ENCODE measurements at regions not wholly inside any gene's neighbourhood (a gene's known extent, or its start where the extent isn't known, plus 50 kb on each side); places are given as distances from the start of the nearest gene placed in this dataset.
"Not testable (repeated sequence)": the region's sequence is repeated elsewhere in the genome, so short reads cannot be mapped to it uniquely, and the experiment has no call there.

DNA sequence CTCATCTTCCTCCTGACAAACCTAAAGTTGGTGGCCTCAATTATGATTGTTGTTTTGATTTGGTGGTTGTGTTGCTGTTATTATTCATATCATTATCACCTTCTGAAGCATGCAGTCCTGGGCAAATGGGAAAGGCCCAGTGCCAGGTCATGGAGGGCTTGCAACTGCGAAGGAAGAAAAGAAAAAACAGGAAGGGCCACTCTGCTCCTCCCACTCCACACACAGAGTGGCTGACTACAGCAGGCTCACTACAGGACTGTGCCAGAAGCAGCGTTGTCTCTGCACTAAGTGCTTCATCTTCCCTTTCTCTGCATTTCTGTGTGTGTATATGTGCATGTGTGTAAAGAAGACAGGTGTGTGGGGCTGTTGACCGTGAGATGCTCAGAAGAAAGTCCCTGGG lies 231.9 kb downstream of the ANKRD30B start:
- TF ChIP-seq POLR2AphosphoS5 (IDR thresholded peaks at IDR 0.05; ENCODE audit: low read depth): no peak
- no peak for TF ChIP-seq GABPA (IDR thresholded peaks at IDR 0.05; ENCODE audit: low read depth)
- Histone ChIP-seq H3K27ac (replicated peaks) (no peak overlapping the region), H3K27me3 (ENCODE audit: insufficient read depth, poor library complexity, severe bottlenecking) (no peaks in the 10 kb centered on the region), H3K4me3 (replicated peaks; ENCODE audit: insufficient read depth, low read length) (no peak overlapping the region)
- DNase-seq (ENCODE audit: low read depth in 1 of 2, low spot score in 1 of 2): no peak

GRCh38 chr18:14984531-14984930 lies 236.6 kb downstream of the ANKRD30B start:
- H3K27ac ChIP-seq (replicated peaks); DNase-seq (ENCODE audit: low read depth in 1 of 2, low spot score in 1 of 2); H3K27me3 ChIP-seq (ENCODE audit: insufficient read depth, poor library complexity, severe bottlenecking); H3K4me3 ChIP-seq (replicated peaks; ENCODE audit: insufficient read depth, low read length): not testable (repeated sequence)

- H3K27ac ChIP-seq (replicated peaks); H3K27me3 ChIP-seq (ENCODE audit: insufficient read depth, poor library complexity, severe bottlenecking); H3K4me3 ChIP-seq (replicated peaks; ENCODE audit: insufficient read depth, low read length); DNase-seq (ENCODE audit: low read depth in 1 of 2, low spot score in 1 of 2): not testable (repeated sequence)
Observed at GRCh38 chr18:14985291-14986013, 237.5 kb downstream of the ANKRD30B start.

GRCh38 chr18:14987377-14987776 lies 239.4 kb downstream of the ANKRD30B start:
- not testable (repeated sequence) for DNase-seq (ENCODE audit: low read depth in 1 of 2, low spot score in 1 of 2); H3K4me3 ChIP-seq (replicated peaks; ENCODE audit: insufficient read depth, low read length); H3K27me3 ChIP-seq (ENCODE audit: insufficient read depth, poor library complexity, severe bottlenecking); H3K27ac ChIP-seq (replicated peaks)

DNA sequence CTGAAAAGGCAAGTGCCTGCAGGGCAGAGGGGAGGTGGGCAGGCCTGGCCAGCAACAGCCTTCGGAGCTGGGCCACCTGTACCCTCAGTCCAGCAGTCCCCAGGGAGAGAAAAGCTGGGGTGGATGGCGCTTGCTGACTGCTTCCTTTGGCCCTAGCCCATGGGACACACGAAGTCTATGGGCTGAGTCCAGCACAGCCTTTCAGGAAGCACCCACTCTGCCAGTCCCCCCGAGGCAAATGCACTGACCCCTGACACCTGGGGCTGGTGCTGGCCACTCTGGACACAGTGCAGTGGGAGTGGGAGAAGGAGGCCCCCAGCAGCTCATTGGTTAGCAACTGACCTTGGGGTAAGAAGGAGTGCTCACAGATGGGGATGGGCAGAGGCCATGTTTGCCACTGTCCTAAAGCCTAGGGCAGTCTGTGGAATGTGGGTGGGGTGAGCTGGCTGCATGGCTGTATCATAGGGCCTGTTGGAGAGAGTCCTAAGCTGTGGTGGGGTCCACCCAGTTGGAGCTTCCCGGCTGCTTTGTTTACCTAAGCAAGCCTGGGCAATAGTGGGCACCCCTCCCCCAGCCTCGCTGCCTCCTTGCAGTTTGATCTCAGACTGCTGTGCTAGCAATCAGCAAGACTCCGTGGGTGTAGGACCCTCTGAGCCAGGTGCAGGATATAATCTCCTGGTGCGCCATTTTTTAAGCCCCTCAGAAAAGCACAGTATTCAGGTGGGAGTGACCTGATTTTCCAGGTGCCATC lies 240.2 kb downstream of the ANKRD30B start:
- H3K4me3 ChIP-seq (replicated peaks; ENCODE audit: insufficient read depth, low read length); H3K27ac ChIP-seq (replicated peaks); H3K27me3 ChIP-seq (ENCODE audit: insufficient read depth, poor library complexity, severe bottlenecking); DNase-seq (ENCODE audit: low read depth in 1 of 2, low spot score in 1 of 2): not testable (repeated sequence)

DNA sequence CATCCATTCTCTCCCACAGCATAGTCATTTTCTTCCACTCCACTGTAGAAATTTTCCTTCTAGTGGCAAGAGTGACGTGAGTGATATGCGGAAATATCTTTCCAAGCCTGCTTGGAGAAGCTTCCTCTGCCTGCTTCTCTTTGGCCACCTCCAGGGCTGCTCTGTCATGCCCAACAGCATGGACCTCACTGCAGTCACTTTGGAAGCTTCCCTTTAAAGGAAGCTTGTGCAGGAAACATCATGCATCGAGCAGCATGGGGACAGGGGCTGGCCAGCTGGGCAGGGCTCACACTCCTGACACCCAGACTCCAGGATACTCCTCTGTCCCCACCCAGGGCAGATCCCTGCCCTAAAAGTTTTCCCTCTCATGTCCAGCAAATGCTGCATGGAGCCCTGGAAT lies 241.6 kb downstream of the ANKRD30B start:
- not testable (repeated sequence) for H3K4me3 ChIP-seq (replicated peaks; ENCODE audit: insufficient read depth, low read length); H3K27ac ChIP-seq (replicated peaks); DNase-seq (ENCODE audit: low read depth in 1 of 2, low spot score in 1 of 2); H3K27me3 ChIP-seq (ENCODE audit: insufficient read depth, poor library complexity, severe bottlenecking)

GRCh38 chr18:14991934-14992445 lies 244.0 kb downstream of the ANKRD30B start:
- H3K27ac ChIP-seq (replicated peaks); H3K27me3 ChIP-seq (ENCODE audit: insufficient read depth, poor library complexity, severe bottlenecking); H3K4me3 ChIP-seq (replicated peaks; ENCODE audit: insufficient read depth, low read length); DNase-seq (ENCODE audit: low read depth in 1 of 2, low spot score in 1 of 2): not testable (repeated sequence)

- H3K4me3 ChIP-seq (replicated peaks; ENCODE audit: insufficient read depth, low read length); DNase-seq (ENCODE audit: low read depth in 1 of 2, low spot score in 1 of 2); H3K27ac ChIP-seq (replicated peaks); H3K27me3 ChIP-seq (ENCODE audit: insufficient read depth, poor library complexity, severe bottlenecking): not testable (repeated sequence)
Observed at GRCh38 chr18:14992758-14993157, 244.8 kb downstream of the ANKRD30B start.

- not testable (repeated sequence) for H3K4me3 ChIP-seq (replicated peaks; ENCODE audit: insufficient read depth, low read length); DNase-seq (ENCODE audit: low read depth in 1 of 2, low spot score in 1 of 2); H3K27me3 ChIP-seq (ENCODE audit: insufficient read depth, poor library complexity, severe bottlenecking); H3K27ac ChIP-seq (replicated peaks)
Observed at GRCh38 chr18:14995023-14995422, 247.1 kb downstream of the ANKRD30B start.

DNA sequence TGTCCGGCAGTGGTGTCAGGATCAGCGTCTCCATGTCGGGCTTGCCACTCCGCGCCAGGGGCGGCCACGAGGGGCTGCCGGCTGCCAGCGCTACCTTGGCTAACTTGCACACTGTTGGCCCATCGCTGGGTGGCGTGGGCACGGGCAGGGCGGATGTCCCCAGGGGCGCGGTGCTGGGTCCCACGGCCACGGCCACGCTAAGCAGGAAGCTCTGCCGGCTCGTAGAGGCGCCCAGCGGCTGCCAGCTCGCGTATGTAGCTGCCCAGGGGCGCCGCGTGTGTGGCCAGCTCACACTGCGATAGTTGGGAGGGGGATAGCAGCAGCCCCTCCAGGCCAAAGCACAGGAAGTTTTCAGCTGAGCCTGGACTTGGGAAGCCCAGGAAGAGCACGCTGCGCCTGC lies 249.4 kb downstream of the ANKRD30B start:
- H3K27me3 ChIP-seq (ENCODE audit: insufficient read depth, poor library complexity, severe bottlenecking): no peaks in the 10 kb centered on the region
- H3K27ac ChIP-seq (replicated peaks): no peak overlapping the region
- H3K4me3 ChIP-seq (replicated peaks; ENCODE audit: insufficient read depth, low read length): no peak overlapping the region
- no peak for DNase-seq (ENCODE audit: low read depth in 1 of 2, low spot score in 1 of 2)
- TF ChIP-seq GABPA (IDR thresholded peaks at IDR 0.05; ENCODE audit: low read depth) (no peak), POLR2AphosphoS5 (IDR thresholded peaks at IDR 0.05; ENCODE audit: low read depth) (no peak), SPI1 (IDR thresholded peaks at IDR 0.05; ENCODE audit: borderline replicate concordance, low read depth) (no peak)
- TF ChIP-seq, protein P1, sequence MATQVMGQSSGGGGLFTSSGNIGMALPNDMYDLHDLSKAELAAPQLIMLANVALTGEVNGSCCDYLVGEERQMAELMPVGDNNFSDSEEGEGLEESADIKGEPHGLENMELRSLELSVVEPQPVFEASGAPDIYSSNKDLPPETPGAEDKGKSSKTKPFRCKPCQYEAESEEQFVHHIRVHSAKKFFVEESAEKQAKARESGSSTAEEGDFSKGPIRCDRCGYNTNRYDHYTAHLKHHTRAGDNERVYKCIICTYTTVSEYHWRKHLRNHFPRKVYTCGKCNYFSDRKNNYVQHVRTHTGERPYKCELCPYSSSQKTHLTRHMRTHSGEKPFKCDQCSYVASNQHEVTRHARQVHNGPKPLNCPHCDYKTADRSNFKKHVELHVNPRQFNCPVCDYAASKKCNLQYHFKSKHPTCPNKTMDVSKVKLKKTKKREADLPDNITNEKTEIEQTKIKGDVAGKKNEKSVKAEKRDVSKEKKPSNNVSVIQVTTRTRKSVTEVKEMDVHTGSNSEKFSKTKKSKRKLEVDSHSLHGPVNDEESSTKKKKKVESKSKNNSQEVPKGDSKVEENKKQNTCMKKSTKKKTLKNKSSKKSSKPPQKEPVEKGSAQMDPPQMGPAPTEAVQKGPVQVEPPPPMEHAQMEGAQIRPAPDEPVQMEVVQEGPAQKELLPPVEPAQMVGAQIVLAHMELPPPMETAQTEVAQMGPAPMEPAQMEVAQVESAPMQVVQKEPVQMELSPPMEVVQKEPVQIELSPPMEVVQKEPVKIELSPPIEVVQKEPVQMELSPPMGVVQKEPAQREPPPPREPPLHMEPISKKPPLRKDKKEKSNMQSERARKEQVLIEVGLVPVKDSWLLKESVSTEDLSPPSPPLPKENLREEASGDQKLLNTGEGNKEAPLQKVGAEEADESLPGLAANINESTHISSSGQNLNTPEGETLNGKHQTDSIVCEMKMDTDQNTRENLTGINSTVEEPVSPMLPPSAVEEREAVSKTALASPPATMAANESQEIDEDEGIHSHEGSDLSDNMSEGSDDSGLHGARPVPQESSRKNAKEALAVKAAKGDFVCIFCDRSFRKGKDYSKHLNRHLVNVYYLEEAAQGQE (IDR thresholded peaks at IDR 0.05; ENCODE audit: insufficient replicate concordance, low read depth): no peak
- TF ChIP-seq, protein P2, sequence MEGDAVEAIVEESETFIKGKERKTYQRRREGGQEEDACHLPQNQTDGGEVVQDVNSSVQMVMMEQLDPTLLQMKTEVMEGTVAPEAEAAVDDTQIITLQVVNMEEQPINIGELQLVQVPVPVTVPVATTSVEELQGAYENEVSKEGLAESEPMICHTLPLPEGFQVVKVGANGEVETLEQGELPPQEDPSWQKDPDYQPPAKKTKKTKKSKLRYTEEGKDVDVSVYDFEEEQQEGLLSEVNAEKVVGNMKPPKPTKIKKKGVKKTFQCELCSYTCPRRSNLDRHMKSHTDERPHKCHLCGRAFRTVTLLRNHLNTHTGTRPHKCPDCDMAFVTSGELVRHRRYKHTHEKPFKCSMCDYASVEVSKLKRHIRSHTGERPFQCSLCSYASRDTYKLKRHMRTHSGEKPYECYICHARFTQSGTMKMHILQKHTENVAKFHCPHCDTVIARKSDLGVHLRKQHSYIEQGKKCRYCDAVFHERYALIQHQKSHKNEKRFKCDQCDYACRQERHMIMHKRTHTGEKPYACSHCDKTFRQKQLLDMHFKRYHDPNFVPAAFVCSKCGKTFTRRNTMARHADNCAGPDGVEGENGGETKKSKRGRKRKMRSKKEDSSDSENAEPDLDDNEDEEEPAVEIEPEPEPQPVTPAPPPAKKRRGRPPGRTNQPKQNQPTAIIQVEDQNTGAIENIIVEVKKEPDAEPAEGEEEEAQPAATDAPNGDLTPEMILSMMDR (IDR thresholded peaks at IDR 0.05; ENCODE audit: insufficient read depth, low read length): no peak

- not testable (repeated sequence) for H3K4me3 ChIP-seq (replicated peaks; ENCODE audit: insufficient read depth, low read length); H3K27ac ChIP-seq (replicated peaks); DNase-seq (ENCODE audit: low read depth in 1 of 2, low spot score in 1 of 2); H3K27me3 ChIP-seq (ENCODE audit: insufficient read depth, poor library complexity, severe bottlenecking)
Observed at GRCh38 chr18:14997899-14998298, 249.9 kb downstream of the ANKRD30B start.
